ENCODE measurements at regions not wholly inside any gene's neighbourhood (a gene's known extent, or its start where the extent isn't known, plus 50 kb on each side); places are given as distances from the start of the nearest gene placed in this dataset.

DNA sequence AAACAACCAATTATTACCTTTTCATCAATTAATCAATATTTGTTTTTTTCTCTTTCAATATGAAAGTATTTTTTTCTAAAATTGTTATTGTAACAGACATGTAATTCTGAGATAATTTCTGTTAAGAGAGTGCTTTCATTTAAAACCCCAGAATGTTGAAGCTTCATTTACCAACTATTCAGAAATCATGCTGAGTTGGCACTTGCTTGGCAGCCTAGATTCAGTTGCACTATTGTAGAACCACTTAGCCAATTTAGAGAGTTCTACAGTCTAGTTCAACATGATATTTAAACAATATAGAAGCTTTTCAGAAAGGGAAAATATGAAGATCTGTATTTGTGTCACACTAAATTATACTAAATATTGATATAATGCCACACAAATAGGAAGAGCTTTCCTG is 56.1 kb upstream of the NKAIN2 start:
- DNase-seq, result no peak

DNA sequence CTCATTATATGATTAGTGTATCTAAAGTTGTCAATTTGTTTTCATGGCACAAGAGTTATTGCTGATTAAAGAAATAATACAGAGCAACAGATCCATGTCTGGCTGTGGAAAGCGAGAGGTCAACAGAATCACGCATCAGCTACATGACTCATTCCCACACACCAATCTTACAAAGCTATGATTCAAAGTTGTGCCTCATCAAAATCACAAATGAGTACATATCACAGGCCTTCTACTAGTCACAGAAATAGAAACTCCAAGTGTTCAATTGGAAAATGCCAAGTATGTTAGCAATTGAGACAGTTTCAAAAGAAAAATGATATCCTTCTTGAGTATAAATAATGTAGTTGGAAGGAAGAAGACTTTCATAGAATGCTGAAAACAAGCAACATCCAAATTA is 57.8 kb upstream of the NKAIN2 start:
- DNase-seq, result no peak

- no peak for DNase-seq
Measured at GRCh38 chr6:123744840-123745239, 58.8 kb upstream of the NKAIN2 start.

- DNase-seq, result no peak
Measured at GRCh38 chr6:123742626-123743025, 61.0 kb upstream of the NKAIN2 start.

DNA sequence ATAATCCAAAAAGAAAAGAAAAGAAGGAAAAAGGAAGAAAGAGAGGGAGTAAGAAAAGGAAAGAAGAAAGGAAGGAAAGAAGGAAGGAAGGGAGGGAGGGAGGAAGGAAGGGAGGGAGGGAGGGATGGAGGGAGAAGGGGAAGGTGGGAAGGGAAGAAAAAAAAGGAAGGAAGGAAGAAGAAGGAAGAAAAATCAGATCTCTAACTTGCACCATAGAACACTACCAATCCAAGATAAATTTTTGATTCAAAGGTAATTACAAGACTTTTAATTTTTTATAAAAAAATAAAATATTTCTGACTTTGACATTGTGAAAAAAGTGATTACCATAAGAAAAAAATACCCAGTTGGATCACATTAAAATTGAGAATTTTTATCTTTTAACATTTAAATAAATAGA is 70.5 kb upstream of the NKAIN2 start:
- DNase-seq, result no peak

DNA sequence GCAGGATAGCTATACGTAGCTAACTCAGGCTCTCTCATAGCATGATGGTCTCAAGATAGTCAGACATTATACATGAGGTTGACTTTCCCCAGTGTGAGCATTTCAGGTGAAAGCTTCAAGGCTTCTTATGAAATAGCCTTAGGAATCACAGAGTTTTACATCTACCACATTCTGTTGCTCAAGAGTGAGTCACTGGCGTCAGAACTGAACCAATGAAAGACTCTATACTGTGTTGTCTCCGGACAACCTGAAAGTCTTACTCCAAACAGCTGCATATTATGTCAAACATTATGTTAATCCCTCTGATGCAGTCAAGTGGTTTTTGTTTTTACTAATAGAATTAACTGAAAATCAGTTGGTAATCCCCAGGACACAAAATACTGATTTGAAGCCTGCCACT is 79.8 kb upstream of the TRDN start:
- DNase-seq, result no peak

DNA sequence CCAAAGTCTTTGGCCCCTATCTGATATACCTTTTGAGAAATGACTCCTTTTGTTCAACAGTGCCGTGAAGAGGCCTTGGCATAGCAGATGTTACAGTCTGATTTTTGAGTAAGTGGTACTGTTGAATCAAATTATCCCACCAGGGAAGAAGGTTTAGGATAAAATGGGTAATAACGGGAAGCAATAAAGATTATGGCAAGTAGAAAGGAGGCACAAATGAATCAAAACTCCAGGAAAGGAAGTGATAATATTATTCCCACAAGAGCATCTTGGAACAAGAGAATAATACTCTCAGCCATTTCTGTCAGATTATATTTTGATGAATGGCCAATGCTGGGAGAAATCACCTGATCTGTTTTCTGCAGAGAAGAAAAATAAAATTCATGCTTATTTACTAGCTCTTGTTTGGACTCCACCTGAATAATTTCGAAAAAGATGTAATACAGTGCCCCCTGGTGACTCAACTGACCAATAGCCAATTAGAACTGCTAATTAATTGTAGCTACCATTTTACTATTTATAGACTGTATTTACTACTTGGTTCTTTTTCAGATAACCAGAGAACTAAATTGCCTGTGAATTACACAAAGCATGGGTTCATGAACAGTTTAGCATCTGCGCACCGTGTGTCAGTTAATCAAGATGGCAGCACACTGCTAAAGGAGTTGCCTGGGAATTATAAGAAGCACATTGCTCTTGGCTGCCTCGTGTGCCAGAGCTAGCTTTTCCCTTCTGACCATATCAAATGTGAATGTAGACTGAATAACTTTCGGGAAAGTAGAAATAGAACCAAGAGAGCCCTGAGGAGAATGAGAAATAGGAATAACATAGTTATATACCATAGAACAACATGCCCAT is 78.5 kb upstream of the TRDN start:
- peak; percentile 25 for DNase-seq

DNA sequence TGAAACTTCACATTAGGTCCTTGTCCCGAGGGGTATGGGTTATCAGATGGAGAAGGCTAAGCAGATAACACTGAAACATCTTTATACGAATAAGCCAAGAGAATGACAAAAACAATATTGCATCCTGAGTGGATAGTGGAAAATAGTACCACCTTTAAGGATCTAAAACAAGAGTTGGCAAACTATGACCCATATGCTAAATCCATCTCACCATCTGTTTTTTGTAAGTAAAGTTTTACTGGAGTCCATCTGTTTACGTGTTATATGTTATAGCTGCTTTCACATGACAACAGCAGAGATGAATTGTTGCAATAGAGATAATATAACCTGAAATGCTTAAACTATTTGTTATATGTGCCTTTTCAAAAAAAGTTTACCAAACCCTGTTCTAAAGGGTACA is 76.1 kb upstream of the TRDN start:
- no peak for DNase-seq

DNA sequence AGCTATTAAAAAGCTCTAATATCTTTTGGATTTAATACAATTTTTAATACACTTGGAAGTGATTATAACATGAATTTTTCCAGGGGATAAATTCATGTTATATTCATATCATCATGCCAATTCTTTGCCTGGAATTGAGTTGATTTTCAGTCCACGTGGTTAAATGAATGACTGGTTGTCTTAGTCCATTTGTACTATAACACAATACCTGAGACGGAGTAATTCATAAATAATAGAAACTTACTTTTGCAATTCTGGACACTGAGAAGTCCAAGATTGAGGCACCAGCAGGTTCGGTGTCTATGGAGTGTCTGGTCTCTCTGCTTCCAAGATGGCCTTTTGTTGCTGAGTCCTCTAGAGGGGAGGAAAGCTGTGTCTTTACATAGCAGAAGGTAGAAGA is 66.2 kb upstream of the TRDN start:
- DNase-seq, result no peak

DNA sequence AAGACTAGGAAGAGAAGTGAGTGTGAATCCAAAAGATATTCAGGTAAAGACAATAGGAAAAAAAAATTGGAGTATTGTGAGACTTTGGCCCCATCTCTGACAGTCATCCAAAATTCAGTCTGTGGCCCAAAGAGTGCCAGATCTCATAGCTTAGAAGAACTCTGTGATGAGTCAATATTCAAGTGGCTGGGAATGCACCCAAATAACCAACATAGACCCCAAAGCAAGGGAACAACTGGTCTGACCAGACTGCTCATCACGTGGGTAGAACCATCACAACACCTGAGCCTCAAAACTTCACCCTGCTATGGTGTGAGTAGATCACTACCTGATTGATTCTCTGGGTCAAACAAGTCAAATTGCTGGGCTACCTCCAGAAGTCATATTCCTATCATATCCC is 51.1 kb upstream of the TRDN start:
- DNase-seq, result no peak

All from activated CD4-positive, alpha-beta T cell treated with anti-CD3 and anti-CD28 coated beads, Interleukin-2, Interleukin-6, amounts not matched to agents 100 ng/mL and 50 ng/mL, durations not matched to agents 16 hours and 8 hours (primary cell).